Germinal center (tissue), 1 donor: ENCODE measurements at regions not wholly inside any gene's neighbourhood (a gene's known extent, or its start where the extent isn't known, plus 50 kb on each side); places are given as distances from the start of the nearest gene placed in this dataset.

ENCODE experiments used
- DNase-seq: peaks from one replicate; pipeline ENCODE4 v3.0.0; 2012; ENCODE audit warnings: mixed read lengths, low spot score

- DNase-seq = no peak
Measured at GRCh38 chr2:18503376-18504228, 56.9 kb downstream of the RDH14 start.

GRCh38 chr2:18502142-18502541 is 58.3 kb downstream of the RDH14 start:
- DNase-seq = no peak

GRCh38 chr2:18501729-18502128 is 58.7 kb downstream of the RDH14 start:
- no peak for DNase-seq

GRCh38 chr2:18501156-18501555 is 59.3 kb downstream of the RDH14 start:
- no peak for DNase-seq

- DNase-seq = no peak
Measured at GRCh38 chr2:18500333-18500732, 60.1 kb downstream of the RDH14 start.

- no peak for DNase-seq
Measured at GRCh38 chr2:18498531-18498930, 61.9 kb downstream of the RDH14 start.

GRCh38 chr2:18496516-18496915 is 63.9 kb downstream of the RDH14 start:
- no peak for DNase-seq

- DNase-seq = no peak
Measured at GRCh38 chr2:18495058-18495457, 65.4 kb downstream of the RDH14 start.

GRCh38 chr2:18492721-18493120 is 67.7 kb downstream of the RDH14 start:
- DNase-seq = no peak

GRCh38 chr2:18491577-18491976 is 68.9 kb downstream of the RDH14 start:
- DNase-seq = no peak

GRCh38 chr2:18490901-18491300 is 69.6 kb downstream of the RDH14 start:
- DNase-seq = no peak

- no peak for DNase-seq
Measured at GRCh38 chr2:18487106-18487913, 73.1 kb downstream of the RDH14 start.

- DNase-seq = no peak
Measured at GRCh38 chr2:18484625-18485024, 75.8 kb downstream of the RDH14 start.

- no peak for DNase-seq
Measured at GRCh38 chr2:18483896-18484295, 76.6 kb downstream of the RDH14 start.

GRCh38 chr2:18482666-18483065 is 77.8 kb downstream of the RDH14 start:
- DNase-seq = no peak

GRCh38 chr2:18479947-18480369 is 80.5 kb downstream of the RDH14 start:
- DNase-seq = no peak

- DNase-seq = no peak
Measured at GRCh38 chr2:18477293-18477692, 83.2 kb downstream of the RDH14 start.

- no peak for DNase-seq
Measured at GRCh38 chr2:18476484-18476883, 84.0 kb downstream of the RDH14 start.

- no peak for DNase-seq
Measured at GRCh38 chr2:18475884-18476283, 84.6 kb downstream of the RDH14 start.

GRCh38 chr2:18474700-18475099 is 85.8 kb downstream of the RDH14 start:
- no peak for DNase-seq

- DNase-seq = no peak
Measured at GRCh38 chr2:18473241-18474181, 86.9 kb downstream of the RDH14 start.

- no peak for DNase-seq
Measured at GRCh38 chr2:18467749-18468360, 92.6 kb downstream of the RDH14 start.
